Central memory CD4-positive, alpha-beta T cell (primary cell): ENCODE measurements at regions not wholly inside any gene's neighbourhood (a gene's known extent, or its start where the extent isn't known, plus 50 kb on each side); places are given as distances from the start of the nearest gene placed in this dataset.
"Not testable (repeated sequence)": the region's sequence is repeated elsewhere in the genome, so short reads cannot be mapped to it uniquely, and the experiment has no call there.

Experiments used
- DNase-seq: peaks from one replicate; pipeline ENCODE4 v3.0.0; 2022

DNA sequence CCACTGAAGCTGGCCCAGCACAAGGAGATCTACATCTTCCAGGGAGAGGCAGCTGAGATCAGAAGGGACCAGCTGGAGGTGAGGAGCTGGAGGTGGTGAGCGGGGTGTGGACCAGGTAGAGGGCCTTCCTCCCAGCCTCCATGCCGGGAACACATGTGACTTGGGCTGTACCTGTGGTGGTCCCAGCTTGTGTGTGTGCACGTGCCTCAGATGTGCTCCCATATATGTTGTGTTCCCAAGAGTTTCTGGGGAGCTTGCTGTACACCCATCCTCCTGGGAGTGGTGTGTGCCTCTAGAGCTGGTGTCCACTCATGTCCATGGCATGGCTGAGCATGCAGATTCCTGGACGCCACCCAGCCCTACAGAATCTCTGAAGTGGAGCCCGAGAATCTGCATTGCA lies 183.7 kb upstream of the AKAP13 start:
- DNase-seq: not testable (repeated sequence)

GRCh38 chr15:85197582-85197981 lies 182.8 kb upstream of the AKAP13 start:
- not testable (repeated sequence) for DNase-seq

DNA sequence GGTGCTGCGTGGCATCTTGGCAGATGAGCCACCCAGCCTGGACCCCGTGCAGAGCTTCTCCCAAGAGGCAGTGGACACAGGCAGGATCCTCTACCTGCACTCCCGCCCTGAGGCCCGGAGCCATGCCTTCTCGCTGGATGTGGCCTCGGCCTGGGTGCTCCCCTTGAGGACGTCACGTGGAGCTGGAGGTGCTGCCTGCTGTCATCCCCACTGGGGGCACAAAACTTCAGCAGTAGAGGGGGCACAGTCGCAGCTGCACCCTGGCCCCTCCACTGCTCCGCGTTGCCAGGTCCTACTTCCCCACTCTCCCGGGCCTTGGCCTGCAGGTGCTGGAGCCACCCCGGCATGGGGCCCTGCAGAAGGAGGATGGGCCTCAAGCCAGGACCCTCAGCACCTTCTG lies 182.0 kb upstream of the AKAP13 start:
- not testable (repeated sequence) for DNase-seq

DNA sequence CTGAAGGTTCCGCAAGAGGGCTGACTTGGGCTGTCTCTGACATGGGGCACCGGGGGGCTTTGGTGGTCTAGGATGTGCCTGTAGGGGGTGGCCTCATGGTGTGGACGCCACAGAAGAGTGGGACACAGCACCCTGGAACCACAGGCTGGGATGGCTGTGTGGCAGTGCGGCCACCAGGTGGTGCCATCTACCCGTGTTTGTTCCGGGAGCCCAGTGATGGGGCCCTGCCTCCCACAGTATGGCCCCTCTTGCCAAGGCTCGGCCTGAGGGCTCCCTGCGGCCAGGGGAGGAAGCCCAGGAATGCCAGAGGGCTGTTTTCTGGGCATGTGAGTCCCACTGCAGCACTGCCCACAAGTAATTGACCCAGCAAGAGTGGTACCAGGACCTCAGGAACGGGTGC lies 180.2 kb upstream of the AKAP13 start:
- not testable (repeated sequence) for DNase-seq

GRCh38 chr15:85201118-85201793 lies 179.1 kb upstream of the AKAP13 start:
- not testable (repeated sequence) for DNase-seq

GRCh38 chr15:85204481-85204880 lies 175.9 kb upstream of the AKAP13 start:
- DNase-seq: not testable (repeated sequence)

- DNase-seq: not testable (repeated sequence)
Measured at GRCh38 chr15:85233791-85234325, 146.5 kb upstream of the AKAP13 start.

- DNase-seq: peak; percentile 28
Measured at GRCh38 chr15:85234450-85235196, 145.8 kb upstream of the AKAP13 start.

DNA sequence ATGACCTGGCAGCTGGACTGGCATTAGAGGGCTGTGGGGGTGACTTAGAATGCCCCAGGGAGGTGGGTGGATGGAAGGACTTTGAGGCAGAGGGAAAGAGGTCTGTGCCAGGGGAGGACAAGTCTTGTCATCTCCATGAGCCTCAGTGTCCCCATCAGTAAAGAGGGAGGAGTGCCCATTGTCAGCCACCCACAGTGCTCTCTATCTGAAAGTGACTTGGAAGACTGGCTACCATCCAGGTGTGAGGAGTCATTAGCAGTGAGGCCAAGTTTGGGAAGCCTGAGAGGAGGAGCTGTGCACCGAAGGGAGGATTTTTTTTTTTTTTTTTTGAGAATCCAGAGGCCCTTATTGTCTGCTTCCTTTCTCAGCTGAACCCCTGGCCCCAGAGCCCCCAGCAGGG lies 136.3 kb upstream of the AKAP13 start:
- not testable (repeated sequence) for DNase-seq

- DNase-seq: not testable (repeated sequence)
Measured at GRCh38 chr15:85250938-85251542, 129.4 kb upstream of the AKAP13 start.

GRCh38 chr15:85253196-85253915 lies 127.0 kb upstream of the AKAP13 start:
- not testable (repeated sequence) for DNase-seq

DNA sequence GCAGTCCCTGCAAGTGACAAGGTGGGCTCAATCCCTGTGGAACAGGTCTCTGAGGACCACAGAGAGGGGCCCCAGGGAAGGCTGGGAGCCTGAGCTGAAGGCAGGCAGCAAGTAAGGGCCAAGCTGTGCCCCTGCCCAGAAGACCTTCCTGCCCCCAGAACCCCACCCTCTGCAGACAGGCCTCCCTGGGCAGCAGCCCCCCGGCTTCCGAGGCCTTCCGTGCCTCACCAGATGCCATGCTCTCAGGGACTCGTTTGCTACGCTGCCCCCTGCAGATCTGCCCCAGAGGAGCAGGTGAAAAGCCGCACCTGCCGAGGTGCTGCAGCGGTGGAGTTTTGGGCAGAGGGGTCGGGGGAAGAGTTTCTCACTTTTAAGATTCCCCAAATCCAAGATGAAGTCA lies 125.4 kb upstream of the AKAP13 start:
- DNase-seq: not testable (repeated sequence)

DNA sequence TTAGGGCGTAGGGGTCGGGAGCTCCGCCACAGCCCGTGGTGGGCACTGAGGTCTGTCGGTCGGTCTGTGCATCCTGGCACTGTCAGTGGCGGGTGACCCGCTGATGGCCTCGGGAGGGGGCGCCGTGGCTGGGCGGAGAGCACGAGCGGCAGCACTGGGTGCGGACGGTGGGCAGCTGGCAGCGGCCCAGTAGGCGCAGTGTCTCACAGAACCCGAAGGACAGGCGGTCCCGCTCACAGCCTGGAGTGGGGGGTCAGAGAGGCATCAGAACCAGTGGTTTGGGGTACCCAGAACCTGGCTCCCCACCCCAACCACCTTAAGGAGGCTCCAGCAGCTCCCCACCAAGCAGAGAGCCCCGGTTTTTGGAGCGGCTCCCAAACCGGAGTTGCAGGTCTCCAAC lies 124.9 kb upstream of the AKAP13 start:
- not testable (repeated sequence) for DNase-seq

DNA sequence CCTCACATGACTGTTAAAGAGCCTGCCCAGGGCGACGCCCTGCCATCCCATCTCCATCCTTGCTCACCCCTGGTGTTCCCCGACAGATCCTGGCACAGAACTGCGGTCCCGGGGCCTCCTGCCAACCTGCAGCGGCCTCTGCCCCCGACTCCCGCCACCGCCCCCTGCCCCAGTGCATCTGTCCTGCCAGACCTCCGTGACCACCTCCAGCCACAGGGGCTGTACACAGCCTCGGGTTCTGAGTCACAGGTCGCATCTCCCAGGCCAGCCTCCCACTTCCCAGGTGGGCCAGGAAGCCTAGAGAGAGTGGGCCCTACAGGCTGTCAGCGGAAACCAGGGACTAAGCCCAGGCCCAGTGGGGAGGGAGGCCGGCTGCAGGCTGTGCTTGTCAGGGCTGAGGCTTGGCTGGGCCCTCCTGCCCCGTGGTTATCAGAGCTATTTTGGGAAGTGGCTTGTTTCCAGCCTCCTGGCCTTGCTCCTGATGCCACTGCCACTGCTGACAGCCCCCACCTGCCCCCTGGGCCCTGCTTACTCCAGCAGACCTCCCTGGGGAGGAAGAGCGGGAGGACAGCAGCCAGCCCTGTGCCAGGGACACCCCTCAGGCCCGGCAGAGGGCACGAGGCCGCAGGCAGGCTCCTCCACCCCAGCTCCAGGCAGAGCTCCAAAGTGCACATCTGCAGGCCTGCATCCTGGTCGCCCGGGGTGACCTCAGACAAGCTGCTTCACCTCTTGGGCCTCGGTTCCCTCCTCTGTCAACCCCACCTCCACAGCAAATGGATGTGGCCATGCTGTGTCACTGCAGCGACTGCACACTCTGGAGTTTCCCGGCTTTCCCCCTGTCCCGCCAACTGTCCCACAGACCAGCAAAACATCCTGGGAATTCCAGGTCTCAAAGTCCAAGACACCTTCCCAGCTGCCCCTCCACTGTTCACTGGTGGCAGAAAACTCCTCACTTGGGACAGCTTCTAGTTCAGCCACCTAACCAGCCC lies 124.1 kb upstream of the AKAP13 start:
- not testable (repeated sequence) for DNase-seq

DNA sequence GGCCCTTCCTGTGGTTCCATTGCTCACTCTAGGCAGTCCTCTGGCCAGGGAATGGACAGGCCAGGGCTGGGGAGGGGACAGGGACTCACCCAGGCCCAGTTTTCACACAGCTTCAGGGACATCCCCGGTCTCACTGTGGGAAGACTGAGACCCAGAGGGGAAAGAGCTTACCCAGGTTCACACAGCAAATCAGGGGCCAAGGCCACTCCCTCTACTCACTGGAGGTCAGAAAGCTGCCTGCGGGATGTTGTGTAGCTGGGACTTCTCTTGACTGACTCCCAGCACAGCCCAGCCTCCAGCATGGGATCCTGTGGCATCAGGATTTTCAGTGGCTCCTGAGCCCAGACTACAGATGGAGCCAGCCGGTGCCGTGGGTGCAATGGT lies 122.3 kb upstream of the AKAP13 start:
- not testable (repeated sequence) for DNase-seq

DNA sequence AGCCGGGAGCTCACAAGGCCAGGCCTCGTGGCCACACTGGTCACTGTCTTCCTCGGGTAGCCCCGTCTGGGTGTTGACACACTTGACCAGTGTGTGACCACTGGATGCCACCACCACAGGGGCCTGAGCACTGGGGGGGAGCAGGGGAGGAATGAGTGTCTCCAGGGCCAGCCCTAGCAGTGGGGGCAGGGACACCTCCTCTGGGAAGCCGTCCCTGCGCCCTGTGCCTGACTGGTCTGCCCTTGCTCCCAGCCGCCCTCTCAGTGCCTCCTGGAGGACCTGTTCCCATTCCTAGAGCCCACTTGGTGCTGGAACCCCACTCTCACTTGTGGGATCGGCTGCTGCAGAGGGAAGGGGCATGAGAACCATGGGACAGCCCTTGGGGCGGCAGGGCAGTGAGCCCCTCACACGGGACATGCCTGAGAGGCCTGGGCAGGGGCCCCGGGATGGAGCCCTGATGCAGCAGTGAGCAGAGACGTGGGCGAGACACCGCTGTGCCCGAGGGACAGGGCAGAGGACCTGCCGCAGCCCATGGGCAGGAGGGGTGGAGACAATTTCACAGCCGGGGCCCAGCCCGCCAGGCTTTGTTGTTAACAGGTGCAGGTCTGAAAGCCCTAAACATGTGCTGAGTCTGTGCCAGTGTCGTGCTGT lies 121.7 kb upstream of the AKAP13 start:
- not testable (repeated sequence) for DNase-seq

- not testable (repeated sequence) for DNase-seq
Measured at GRCh38 chr15:85260526-85260925, 119.9 kb upstream of the AKAP13 start.

- DNase-seq: not testable (repeated sequence)
Measured at GRCh38 chr15:85262461-85263055, 117.8 kb upstream of the AKAP13 start.

GRCh38 chr15:85263842-85264440 lies 116.5 kb upstream of the AKAP13 start:
- DNase-seq: not testable (repeated sequence)

GRCh38 chr15:85264614-85265190 lies 115.7 kb upstream of the AKAP13 start:
- not testable (repeated sequence) for DNase-seq
